GM12878 (cell line): ENCODE measurements at regions not wholly inside any gene's neighbourhood (a gene's known extent, or its start where the extent isn't known, plus 50 kb on each side); places are given as distances from the start of the nearest gene placed in this dataset.

Source experiments
- ATAC-seq: fragments of 200-7000 bp; cut with Tn5 transposase; 3 replicates; pipeline ENCODE4 v1.9.1; 2020; ENCODE audit warnings: mild to moderate bottlenecking, moderate library complexity
- BruUV-seq: library from RNA; stranded (reverse); fragments of 400-500 nt; replicated peaks from 2 replicates; lab custom pipeline; 2021; lab: Mats Ljungman, UMichigan
- CTCF ChIA-PET: fragments of 300-600 bp; sonication (Branson Sonifier 250); formaldehyde crosslinking; extraction: SDS; loops from one replicate; lab custom pipeline; 2021; ENCODE audit warnings: inconsistent platforms; lab: Yijun Ruan, JAX
- POLR2A ChIA-PET: fragments of 350-600 bp; formaldehyde crosslinking; extraction: SDS; loops from one replicate; lab custom pipeline; 2021; ENCODE audit warnings: inconsistent platforms; lab: Charles Lee
- RAD21 ChIA-PET: fragments of 300-600 bp; sonication (Branson Sonifier 250); formaldehyde crosslinking; loops from one replicate; lab custom pipeline; 2023; ENCODE audit warnings: antibody characterized with exemption; ENCODE audit not compliant: unreplicated experiment; lab: Charles Lee
- SMC1A ChIA-PET: fragments of 300-600 bp; sonication (Branson Sonifier 250); formaldehyde crosslinking; loops from one replicate; lab custom pipeline; 2023; ENCODE audit not compliant: unreplicated experiment, uncharacterized antibody; lab: Charles Lee
- DNase-seq: peaks from one replicate; pipeline ENCODE4 v3.0.0-alpha.2; 2011; ENCODE audit warnings: low read depth, low spot score
- FAIRE-seq: peaks from 3 replicates; lab custom pipeline; 2011; peaks lifted over from hg19 to GRCh38; lab: Jason Lieb, UNC
- H2AFZ ChIP-seq: 2 replicates; pipeline ENCODE4 v1.6.0; 2011; ENCODE audit warnings: low read depth, low read length, control low read depth; ENCODE audit not compliant: control insufficient read depth
- H3K27ac ChIP-seq: 2 replicates; pipeline ENCODE4 v1.5.1; 2011; ENCODE audit warnings: control low read depth; ENCODE audit not compliant: control insufficient read depth, insufficient read depth
- H3K27me3 ChIP-seq, 2 experiments: replicated peaks in 1 of 2; 2 replicates each; pipeline versions ENCODE4 v1.6.0 to v1.6.1; 2011; ENCODE audit warnings: low read length in 1 of 2; ENCODE audit not compliant: control insufficient read depth in 2 of 2, insufficient read depth in 2 of 2
- H3K36me3 ChIP-seq, 2 experiments: 2 replicates each; pipeline ENCODE4 v1.5.1; 2011; ENCODE audit warnings: low read length in 1 of 2; ENCODE audit not compliant: control insufficient read depth in 2 of 2, insufficient read depth in 2 of 2
- H3K4me1 ChIP-seq: 2 replicates; pipeline ENCODE4 v1.6.1; 2011; ENCODE audit warnings: mild to moderate bottlenecking, low read length, moderate library complexity, mixed read lengths; ENCODE audit not compliant: control insufficient read depth, insufficient read depth
- H3K4me2 ChIP-seq: 2 replicates; pipeline ENCODE4 v1.6.0; 2011; ENCODE audit warnings: control low read depth; ENCODE audit not compliant: control insufficient read depth, insufficient read depth
- H3K4me3 ChIP-seq: fragments of 200-600 bp; sonication (generic); 2 replicates; pipeline ENCODE4 v1.5.1; 2016
- H3K79me2 ChIP-seq: 2 replicates; pipeline ENCODE4 v1.6.0; 2011; ENCODE audit warnings: low read length; ENCODE audit not compliant: control insufficient read depth, insufficient read depth
- H3K9ac ChIP-seq: 2 replicates; pipeline ENCODE4 v1.8.0; 2011; ENCODE audit warnings: low read length, control low read depth, mixed read lengths; ENCODE audit not compliant: control insufficient read depth, insufficient read depth
- H3K9me3 ChIP-seq: replicated peaks from 3 replicates; pipeline ENCODE4 v1.5.1; 2011; ENCODE audit warnings: mild to moderate bottlenecking, low read length; ENCODE audit not compliant: control insufficient read depth, insufficient read depth
- H4K20me1 ChIP-seq: 2 replicates; pipeline ENCODE4 v1.6.0; 2011; ENCODE audit not compliant: control insufficient read depth, insufficient read depth
- CBX5 ChIP-seq: sonication (generic); IDR thresholded peaks from 2 replicates; pipeline ENCODE4 v1.6.1; 2016; ENCODE audit warnings: low read depth, moderate library complexity, mild to moderate bottlenecking, inconsistent platforms
- CEBPB ChIP-seq, 2 experiments: fragments of 150-350 bp in 1 of 2; IDR thresholded peaks; 2 replicates each; pipeline ENCODE4 v1.6.1; 2012 to 2014; ENCODE audit warnings: low read depth in 2 of 2, low read length in 2 of 2, borderline replicate concordance in 1 of 2, inconsistent platforms in 1 of 2
- EED ChIP-seq: sonication (generic); IDR thresholded peaks from 2 replicates; pipeline ENCODE4 v1.6.1; 2016; ENCODE audit warnings: antibody characterized with exemption, low read depth
- MEF2A ChIP-seq: IDR thresholded peaks from 2 replicates; pipeline ENCODE4 v1.6.1; 2011; ENCODE audit warnings: low read depth, mild to moderate bottlenecking, low read length, moderate library complexity; ENCODE audit not compliant: insufficient read depth
- NFYB ChIP-seq: IDR thresholded peaks from 2 replicates; pipeline ENCODE4 v1.6.1; 2011; ENCODE audit warnings: low read depth, mild to moderate bottlenecking, low read length, improper control_type of control experiment, moderate library complexity; ENCODE audit not compliant: insufficient read depth
- NR2F1 ChIP-seq: fragments of 450-650 bp; conservative IDR thresholded peaks from 2 replicates; pipeline ENCODE4 v1.6.1; 2017; ENCODE audit warnings: mild to moderate bottlenecking
- NRF1 ChIP-seq: conservative IDR thresholded peaks from 2 replicates; pipeline ENCODE4 v1.6.1; 2011; ENCODE audit warnings: mild to moderate bottlenecking, low read depth, low read length, improper control_type of control experiment
- SP1 ChIP-seq: IDR thresholded peaks from one replicate; pipeline ENCODE4 v1.6.1; 2011; ENCODE audit warnings: low read depth, low read length
- WGBS: methylation state at CpG from one replicate; pipeline ENCODE4 v1.1.6; 2016; ENCODE audit warnings: low lambda C conversion rate; ENCODE audit not compliant: insufficient replicate concordance, insufficient coverage; ENCODE audit errors: missing lambda C conversion rate; 5-methylcytosine and 5-hydroxymethylcytosine counted together
- in situ Hi-C: fragments of 300-500 bp; cut with MboI; formaldehyde crosslinking; loops from 9 replicates; pipeline ENCODE4 v1.14.3; 2018; ENCODE audit warnings: mixed read lengths
- intact Hi-C: fragments of 100-400 bp; cut with micrococcal nuclease; formaldehyde crosslinking; loops from one replicate; pipeline ENCODE4 v1.14.2; 2022; ENCODE audit not compliant: unreplicated experiment
- TF ChIP-seq, protein P1 (sequence below): fragments of 450-650 bp; IDR thresholded peaks from 2 replicates; pipeline ENCODE4 v1.6.1; 2017; ENCODE audit warnings: mild to moderate bottlenecking
- TF ChIP-seq, protein P2 (sequence below): fragments of 450-650 bp; IDR thresholded peaks from 2 replicates; pipeline ENCODE4 v1.6.1; 2017; ENCODE audit warnings: borderline replicate concordance
- TF ChIP-seq, protein P3 (sequence below): fragments of 450-650 bp; IDR thresholded peaks from 2 replicates; pipeline ENCODE4 v1.6.1; 2017; ENCODE audit warnings: antibody characterized with exemption, mild to moderate bottlenecking, moderate library complexity

DNA sequence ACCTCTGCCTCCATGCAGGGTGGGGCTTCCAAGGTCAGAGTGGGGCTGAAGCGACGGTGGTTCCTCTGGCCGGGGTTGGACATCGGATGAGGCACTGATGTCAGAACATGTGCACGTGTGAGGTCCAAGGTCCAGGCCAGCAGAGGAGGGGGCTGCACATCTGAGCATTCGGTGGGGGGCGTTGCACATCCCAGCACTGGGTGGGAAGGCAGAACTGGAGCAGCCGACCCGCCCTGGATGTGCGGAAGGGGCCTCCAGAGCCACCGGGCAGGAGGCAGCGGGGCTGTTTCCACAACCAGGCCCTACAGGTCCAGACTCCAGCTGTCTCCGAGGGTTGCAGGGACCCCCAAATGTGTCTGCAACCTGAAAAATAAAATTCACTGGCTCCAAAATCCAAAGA is 271.0 kb downstream of the CTTN start:
- ChIA-PET CTCF (no interaction called here), RAD21 (no interaction called here), POLR2A (no interaction called here), SMC1A (no interaction called here)
- DNase-seq = no peak
- H3K4me1 ChIP-seq = no peaks in the 10 kb centered on the region
- no TSS peak for BruUV-seq
- ATAC-seq = no peak
- H3K9ac ChIP-seq = no peak overlapping the region
- no peak overlapping the region for H3K4me2 ChIP-seq
- no peaks in the 10 kb centered on the region; a peak in 1 of 4 replicates for H3K27me3 ChIP-seq
- no peak overlapping the region for H2AFZ ChIP-seq
- no peaks in the 10 kb centered on the region for H3K9me3 ChIP-seq
- H3K36me3 ChIP-seq = no peaks in the 10 kb centered on the region; a peak in 1 of 4 replicates
- in situ Hi-C loops (no loop called here), intact Hi-C loops (no loop called here)
- TF ChIP-seq, protein P1, sequence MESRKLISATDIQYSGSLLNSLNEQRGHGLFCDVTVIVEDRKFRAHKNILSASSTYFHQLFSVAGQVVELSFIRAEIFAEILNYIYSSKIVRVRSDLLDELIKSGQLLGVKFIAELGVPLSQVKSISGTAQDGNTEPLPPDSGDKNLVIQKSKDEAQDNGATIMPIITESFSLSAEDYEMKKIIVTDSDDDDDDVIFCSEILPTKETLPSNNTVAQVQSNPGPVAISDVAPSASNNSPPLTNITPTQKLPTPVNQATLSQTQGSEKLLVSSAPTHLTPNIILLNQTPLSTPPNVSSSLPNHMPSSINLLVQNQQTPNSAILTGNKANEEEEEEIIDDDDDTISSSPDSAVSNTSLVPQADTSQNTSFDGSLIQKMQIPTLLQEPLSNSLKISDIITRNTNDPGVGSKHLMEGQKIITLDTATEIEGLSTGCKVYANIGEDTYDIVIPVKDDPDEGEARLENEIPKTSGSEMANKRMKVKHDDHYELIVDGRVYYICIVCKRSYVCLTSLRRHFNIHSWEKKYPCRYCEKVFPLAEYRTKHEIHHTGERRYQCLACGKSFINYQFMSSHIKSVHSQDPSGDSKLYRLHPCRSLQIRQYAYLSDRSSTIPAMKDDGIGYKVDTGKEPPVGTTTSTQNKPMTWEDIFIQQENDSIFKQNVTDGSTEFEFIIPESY = no peak
- TF ChIP-seq CBX5 (no peak), MEF2A (no peak), NFYB (no peak), EED (no peak), NR2F1 (no peak), SP1 (no peak), CEBPB (IDR thresholded peaks at IDR 0.05; ENCODE audit: borderline replicate concordance in 1 of 2, low read depth in 2 of 2, low read length in 2 of 2) (no peak), NRF1 (no peak)
- TF ChIP-seq, protein P2, sequence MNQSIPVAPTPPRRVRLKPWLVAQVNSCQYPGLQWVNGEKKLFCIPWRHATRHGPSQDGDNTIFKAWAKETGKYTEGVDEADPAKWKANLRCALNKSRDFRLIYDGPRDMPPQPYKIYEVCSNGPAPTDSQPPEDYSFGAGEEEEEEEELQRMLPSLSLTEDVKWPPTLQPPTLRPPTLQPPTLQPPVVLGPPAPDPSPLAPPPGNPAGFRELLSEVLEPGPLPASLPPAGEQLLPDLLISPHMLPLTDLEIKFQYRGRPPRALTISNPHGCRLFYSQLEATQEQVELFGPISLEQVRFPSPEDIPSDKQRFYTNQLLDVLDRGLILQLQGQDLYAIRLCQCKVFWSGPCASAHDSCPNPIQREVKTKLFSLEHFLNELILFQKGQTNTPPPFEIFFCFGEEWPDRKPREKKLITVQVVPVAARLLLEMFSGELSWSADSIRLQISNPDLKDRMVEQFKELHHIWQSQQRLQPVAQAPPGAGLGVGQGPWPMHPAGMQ = no peak
- TF ChIP-seq, protein P3, sequence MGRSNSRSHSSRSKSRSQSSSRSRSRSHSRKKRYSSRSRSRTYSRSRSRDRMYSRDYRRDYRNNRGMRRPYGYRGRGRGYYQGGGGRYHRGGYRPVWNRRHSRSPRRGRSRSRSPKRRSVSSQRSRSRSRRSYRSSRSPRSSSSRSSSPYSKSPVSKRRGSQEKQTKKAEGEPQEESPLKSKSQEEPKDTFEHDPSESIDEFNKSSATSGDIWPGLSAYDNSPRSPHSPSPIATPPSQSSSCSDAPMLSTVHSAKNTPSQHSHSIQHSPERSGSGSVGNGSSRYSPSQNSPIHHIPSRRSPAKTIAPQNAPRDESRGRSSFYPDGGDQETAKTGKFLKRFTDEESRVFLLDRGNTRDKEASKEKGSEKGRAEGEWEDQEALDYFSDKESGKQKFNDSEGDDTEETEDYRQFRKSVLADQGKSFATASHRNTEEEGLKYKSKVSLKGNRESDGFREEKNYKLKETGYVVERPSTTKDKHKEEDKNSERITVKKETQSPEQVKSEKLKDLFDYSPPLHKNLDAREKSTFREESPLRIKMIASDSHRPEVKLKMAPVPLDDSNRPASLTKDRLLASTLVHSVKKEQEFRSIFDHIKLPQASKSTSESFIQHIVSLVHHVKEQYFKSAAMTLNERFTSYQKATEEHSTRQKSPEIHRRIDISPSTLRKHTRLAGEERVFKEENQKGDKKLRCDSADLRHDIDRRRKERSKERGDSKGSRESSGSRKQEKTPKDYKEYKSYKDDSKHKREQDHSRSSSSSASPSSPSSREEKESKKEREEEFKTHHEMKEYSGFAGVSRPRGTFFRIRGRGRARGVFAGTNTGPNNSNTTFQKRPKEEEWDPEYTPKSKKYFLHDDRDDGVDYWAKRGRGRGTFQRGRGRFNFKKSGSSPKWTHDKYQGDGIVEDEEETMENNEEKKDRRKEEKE = no peak
- 50% methylated on average over 12 of the region's 13 CpGs for WGBS
- FAIRE-seq = no peak
- no peak overlapping the region for H3K27ac ChIP-seq
- no peaks in the 10 kb centered on the region for H3K79me2 ChIP-seq
- no peak overlapping the region for H3K4me3 ChIP-seq
- H4K20me1 ChIP-seq = no peaks in the 10 kb centered on the region
